Breast epithelium (tissue), 3 donors: ENCODE measurements at regions not wholly inside any gene's neighbourhood (a gene's known extent, or its start where the extent isn't known, plus 50 kb on each side); places are given as distances from the start of the nearest gene placed in this dataset.

Experiments used
- CTCF ChIP-seq, 3 donors: fragments of 450-650 bp; IDR thresholded peaks; one replicate each; pipeline ENCODE4 v1.5.1; 2016 to 2017; ENCODE audit warnings: antibody characterized with exemption in 3 of 3, mild to moderate bottlenecking in 3 of 3, moderate library complexity in 3 of 3
- POLR2A ChIP-seq: fragments of 450-650 bp; IDR thresholded peaks from one replicate; pipeline ENCODE4 v1.6.1; 2016; ENCODE audit warnings: antibody characterized with exemption, mild to moderate bottlenecking, moderate library complexity
- POLR2AphosphoS5 ChIP-seq, 3 donors: sonication (generic); formaldehyde crosslinking; IDR thresholded peaks; one replicate each; pipeline ENCODE4 v1.6.1; 2017; ENCODE audit warnings: antibody characterized with exemption in 3 of 3

- no peak for TF ChIP-seq POLR2A
- TF ChIP-seq CTCF (IDR thresholded peaks at IDR 0.05), result no peak
- TF ChIP-seq POLR2AphosphoS5 (IDR thresholded peaks at IDR 0.05), result no peak
Observed at GRCh38 chr5:56566374-56567249, 248.7 kb upstream of the MAP3K1 start.
